ENCODE measurements at regions not wholly inside any gene's neighbourhood (a gene's known extent, or its start where the extent isn't known, plus 50 kb on each side); places are given as distances from the start of the nearest gene placed in this dataset.

GRCh38 chr12:32946504-32947131 lies 50.0 kb upstream of the PKP2 start:
- DNase-seq (ENCODE audit: low read depth): no peak

Data from non-pigmented ciliary epithelial cell (primary cell).